Activated T-cell treated with anti-CD3 and anti-CD28 coated beads for 24 hours (primary cell): ENCODE measurements at regions not wholly inside any gene's neighbourhood (a gene's known extent, or its start where the extent isn't known, plus 50 kb on each side); places are given as distances from the start of the nearest gene placed in this dataset.
"Not testable (repeated sequence)": the region's sequence is repeated elsewhere in the genome, so short reads cannot be mapped to it uniquely, and the experiment has no call there.

Experiments used
- DNase-seq: peaks from one replicate; pipeline ENCODE4 v3.0.0-alpha.2; 2020; ENCODE audit warnings: low read depth

- DNase-seq = not testable (repeated sequence)
Measured at GRCh38 chr15:98088307-98088945, 127.9 kb downstream of the ARRDC4 start.

DNA sequence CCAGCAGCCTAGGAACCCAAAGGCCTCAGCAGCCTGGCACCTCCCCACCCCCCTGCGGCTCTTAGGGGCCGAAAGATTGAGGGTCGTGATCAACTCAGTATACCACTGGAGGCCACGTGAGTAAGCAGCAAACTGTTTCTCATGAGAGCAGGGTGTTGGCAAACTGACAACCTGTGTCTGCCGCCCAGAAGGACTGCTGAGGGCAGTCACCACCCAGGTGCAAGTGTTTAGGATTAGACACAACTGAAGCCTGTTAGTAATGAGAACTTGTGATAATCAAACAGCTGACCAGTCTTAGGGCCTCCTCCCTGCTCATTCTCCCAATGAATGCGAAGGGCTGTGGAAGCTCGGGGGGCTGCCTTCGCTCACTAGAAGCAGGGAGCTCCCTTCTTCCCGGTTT is 128.8 kb downstream of the ARRDC4 start:
- DNase-seq = not testable (repeated sequence)

DNA sequence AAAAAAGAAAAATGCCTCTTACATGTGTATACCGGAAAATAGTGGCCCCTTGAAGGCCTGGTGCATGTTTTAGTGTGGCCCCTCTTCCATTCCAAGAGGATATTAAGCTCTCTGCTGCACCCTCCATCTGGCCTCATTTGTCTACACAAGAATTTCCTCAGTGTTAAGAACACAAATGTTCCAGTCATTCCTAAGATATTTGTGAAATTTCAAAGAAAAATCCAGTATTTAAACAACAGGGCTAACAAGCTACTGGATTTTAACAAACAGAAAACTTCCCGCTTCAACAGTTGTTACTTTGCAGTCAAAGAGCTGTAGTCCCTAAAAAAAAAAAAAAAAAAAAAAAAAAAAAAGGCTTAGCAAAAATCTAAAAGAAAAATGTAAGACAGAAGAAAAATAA is 137.5 kb downstream of the ARRDC4 start:
- not testable (repeated sequence) for DNase-seq

- DNase-seq = not testable (repeated sequence)
Measured at GRCh38 chr15:98100606-98101005, 140.1 kb downstream of the ARRDC4 start.

DNA sequence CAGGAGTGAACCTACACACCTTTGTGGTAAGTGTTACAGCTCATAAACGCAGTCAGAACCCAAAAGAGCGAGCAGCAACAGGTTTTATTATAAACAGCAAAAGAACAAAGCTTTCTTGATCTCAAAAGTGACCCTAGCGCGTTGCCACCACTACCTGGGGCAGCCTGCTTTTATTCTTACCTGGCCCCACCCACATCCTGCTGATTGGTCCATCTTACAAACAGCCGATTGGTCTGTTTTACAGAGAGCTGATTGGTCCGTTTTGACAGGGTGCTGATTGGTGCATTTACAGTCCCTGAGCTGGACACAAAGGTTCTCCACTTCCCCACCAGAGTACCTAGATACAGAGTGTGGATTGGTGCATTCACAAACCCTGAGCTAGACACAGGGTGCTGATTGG is 143.1 kb downstream of the ARRDC4 start:
- DNase-seq = no peak

- DNase-seq = not testable (repeated sequence)
Measured at GRCh38 chr15:98104386-98105151, 144.1 kb downstream of the ARRDC4 start.

- DNase-seq = not testable (repeated sequence)
Measured at GRCh38 chr15:98106615-98107194, 146.2 kb downstream of the ARRDC4 start.

DNA sequence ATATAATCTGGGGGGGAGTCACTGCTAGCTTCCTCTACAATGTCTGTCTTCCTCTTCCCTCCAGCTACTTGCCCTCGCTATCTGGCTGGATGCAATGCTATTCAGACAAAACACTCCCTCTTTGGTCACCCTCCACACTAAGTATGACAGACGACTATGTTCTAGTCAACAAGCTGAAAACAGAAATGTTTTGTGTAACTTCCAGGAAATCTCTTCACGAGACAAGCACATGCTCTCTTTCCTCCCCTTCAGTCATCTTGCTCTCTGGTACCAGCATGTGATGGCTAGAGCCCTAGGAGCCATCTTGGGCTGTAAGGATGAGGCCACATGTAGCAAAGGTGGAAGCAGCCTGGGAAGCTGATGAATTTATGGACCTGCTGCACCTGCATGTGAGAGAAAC is 151.3 kb downstream of the ARRDC4 start:
- no peak for DNase-seq

DNA sequence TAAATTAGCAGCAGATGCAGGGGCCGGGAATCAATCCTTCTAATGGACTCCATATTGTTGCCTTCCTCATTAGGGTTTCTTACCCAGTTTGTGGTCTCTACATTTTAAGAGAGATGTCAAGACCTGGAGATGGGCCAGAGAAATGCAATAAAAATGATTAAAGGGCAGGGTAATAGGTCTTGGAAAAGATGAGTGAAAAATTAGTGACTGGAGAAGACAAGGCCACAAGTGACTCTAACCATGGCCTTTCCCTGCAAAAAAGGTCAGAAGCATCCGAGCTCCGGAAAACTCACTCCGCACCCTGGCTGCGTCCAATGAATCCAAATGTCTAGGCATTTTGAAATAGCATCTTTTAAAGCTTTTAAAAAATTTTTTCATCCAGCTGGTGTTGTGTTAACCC is 152.8 kb downstream of the ARRDC4 start:
- no peak for DNase-seq

- no peak for DNase-seq
Measured at GRCh38 chr15:98120561-98120960, 160.1 kb downstream of the ARRDC4 start.

DNA sequence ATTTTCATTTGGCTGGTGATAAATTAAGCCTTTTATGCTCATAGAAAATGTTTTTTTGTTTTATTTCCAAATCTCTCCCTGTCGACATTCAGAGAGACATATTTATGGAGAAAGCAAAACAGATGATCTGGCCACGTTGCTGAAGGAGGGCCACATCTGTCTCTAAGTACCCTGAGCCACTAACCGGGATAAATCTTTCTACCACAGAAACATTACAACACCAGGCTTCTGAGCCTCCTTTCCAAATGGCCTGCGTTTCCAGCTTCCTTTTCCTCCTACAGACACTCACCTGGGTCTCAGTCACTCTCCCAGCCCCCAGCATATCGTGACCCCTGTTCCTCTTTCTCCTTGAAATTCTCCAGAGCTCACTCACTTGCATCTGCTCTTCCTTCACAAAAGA is 161.0 kb downstream of the ARRDC4 start:
- DNase-seq = no peak

DNA sequence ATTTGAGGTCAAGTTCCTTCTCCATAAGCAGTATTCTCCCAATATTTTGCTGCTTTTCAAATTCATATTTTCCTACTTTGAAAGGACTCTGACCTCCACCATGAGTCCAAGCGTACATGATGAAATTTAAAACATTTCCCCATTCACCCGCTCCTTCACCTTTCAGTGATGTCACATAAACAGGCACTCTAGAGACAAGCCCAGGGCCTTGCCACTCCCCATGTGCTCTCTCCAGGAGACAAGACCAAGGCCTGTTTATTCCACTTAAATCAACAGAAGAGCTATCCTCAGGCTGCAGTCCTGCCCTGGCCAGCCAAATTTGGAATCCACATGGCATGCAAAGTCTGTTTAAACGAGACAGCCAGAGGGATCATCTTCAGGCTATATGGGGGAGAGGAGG is 161.5 kb downstream of the ARRDC4 start:
- DNase-seq = no peak

- no peak for DNase-seq
Measured at GRCh38 chr15:98123297-98123696, 162.8 kb downstream of the ARRDC4 start.

GRCh38 chr15:98123834-98124233 is 163.3 kb downstream of the ARRDC4 start:
- DNase-seq = no peak

DNA sequence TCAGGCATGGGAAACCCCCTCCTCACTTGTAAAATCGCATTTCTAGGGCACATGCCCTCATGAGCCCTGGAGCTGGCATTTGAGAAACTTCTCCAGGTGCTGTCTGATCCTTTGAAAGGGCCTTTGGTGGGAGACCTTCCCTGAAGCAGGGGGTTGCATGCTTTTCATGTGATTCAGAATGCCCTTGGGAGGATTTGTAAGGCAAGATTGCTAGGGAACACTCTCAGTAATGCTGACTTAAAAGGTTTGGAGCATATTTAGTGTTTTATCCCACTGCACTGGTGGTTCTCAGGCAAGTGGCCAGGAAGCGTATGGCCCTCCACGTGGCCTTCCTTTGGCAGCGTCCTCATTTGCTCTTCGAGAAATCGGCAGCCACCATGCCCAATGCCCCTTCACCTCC is 164.1 kb downstream of the ARRDC4 start:
- DNase-seq = no peak

DNA sequence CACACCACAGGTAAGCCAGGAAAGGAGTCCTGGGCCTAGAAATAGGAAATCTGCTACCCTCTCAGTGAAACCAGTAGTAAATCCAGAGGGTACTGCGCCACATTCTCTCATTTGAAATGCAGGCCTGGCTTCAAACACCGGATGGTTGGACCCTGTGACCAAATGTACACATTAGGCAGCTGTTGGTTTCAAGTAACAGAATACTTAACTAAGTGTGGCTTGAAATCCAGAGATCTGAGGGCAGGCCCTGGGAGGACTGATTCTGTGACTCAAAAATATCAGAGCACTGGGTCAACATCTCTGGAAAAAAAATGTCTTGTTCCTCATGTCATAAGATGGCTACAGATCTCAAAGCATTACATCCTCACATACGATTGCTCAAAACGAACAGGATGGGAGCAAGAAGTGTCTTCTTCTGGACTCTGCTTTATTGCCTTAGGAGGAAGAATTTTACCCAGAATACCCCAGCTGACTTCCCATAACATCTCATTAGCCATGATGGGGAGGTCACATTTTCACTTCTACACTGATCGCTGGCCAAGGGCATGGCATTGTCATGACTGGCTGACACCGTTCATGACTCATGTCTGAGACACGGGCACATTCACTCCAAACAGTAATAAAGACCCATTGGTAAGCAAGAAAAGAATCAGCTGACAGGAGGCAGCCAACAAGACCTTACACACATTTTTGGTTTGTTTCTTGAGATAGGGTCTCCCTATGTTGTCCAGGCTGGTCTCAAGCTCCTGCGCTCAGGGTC is 166.0 kb downstream of the ARRDC4 start:
- no peak for DNase-seq

GRCh38 chr15:98127586-98127985 is 167.1 kb downstream of the ARRDC4 start:
- DNase-seq = no peak

- DNase-seq = no peak
Measured at GRCh38 chr15:98131924-98132323, 171.4 kb downstream of the ARRDC4 start.

DNA sequence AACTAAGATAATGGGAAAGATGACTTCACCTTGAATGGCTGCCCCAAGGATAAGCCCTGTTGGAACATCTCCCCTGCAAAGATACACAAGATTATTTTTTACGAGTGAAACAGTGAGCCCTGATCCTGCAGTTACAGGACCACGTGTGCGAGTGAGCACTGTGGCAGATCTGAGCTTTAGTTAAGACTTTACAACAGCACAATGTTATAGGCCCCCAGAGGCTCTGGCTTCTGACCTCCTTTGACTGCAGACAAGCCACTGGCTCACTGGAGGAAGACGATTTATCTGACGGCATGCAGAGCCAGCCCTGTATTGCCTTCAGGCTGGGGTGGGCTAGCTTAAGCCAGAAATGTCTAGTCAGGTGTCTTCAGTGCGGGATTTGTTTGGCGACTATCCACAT is 174.4 kb downstream of the ARRDC4 start:
- DNase-seq = no peak

- DNase-seq = no peak
Measured at GRCh38 chr15:98138910-98139309, 178.4 kb downstream of the ARRDC4 start.

- no peak for DNase-seq
Measured at GRCh38 chr15:98139337-98139736, 178.8 kb downstream of the ARRDC4 start.

DNA sequence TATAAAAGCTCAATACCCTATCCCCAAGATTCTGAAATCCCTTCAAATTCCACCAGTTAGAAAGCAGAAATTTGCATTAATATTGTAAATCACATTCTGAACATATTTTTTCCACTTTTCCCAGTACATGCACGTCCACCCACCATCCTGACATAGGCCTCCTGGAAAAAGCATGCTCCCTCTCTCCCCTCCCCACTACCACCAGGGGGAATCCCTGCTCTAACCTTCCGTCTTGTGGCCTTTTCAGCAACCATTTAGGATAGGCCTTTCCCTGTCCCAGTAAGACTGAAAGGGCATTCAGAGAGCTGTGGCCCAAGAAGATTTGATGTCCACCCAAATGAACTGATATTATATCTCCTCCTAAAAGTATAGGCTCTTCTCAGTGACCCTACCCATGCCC is 182.1 kb downstream of the ARRDC4 start:
- DNase-seq = no peak

- no peak for DNase-seq
Measured at GRCh38 chr15:98143116-98143515, 182.6 kb downstream of the ARRDC4 start.
